Neural cell (in vitro differentiated cells): ENCODE measurements at regions not wholly inside any gene's neighbourhood (a gene's known extent, or its start where the extent isn't known, plus 50 kb on each side); places are given as distances from the start of the nearest gene placed in this dataset.
A peak's percentile ranks its signal among the peaks of the same experiment; 100 is the strongest.

Experiments
- H2AFZ ChIP-seq: fragments of 200-600, 300-800 bp; sonication (generic), shearing (Covaris generic); 2 replicates; pipeline ENCODE4 v1.6.0; 2014; ENCODE audit warnings: low read depth, mild to moderate bottlenecking, antibody characterized with exemption, low read length, moderate library complexity
- H3F3A ChIP-seq: fragments of 200-600 bp; shearing (Covaris generic); 2 replicates; pipeline ENCODE4 v1.6.1; 2016; ENCODE audit warnings: mild to moderate bottlenecking, moderate library complexity, mixed read lengths, antibody characterized with exemption, low read length; ENCODE audit not compliant: insufficient read depth, poor library complexity, severe bottlenecking
- H3K27ac ChIP-seq: fragments of 200-600, 300-800 bp; sonication (generic), shearing (Covaris generic); 2 replicates; pipeline ENCODE4 v1.5.1; 2014; ENCODE audit warnings: mild to moderate bottlenecking, low read length, moderate library complexity
- H3K27me3 ChIP-seq: fragments of 300-800, 200-600 bp; sonication (generic), shearing (Covaris generic); 2 replicates; pipeline ENCODE4 v1.6.0; 2014; ENCODE audit warnings: mild to moderate bottlenecking, low read depth, low read length, moderate library complexity; ENCODE audit not compliant: insufficient read depth
- H3K36me3 ChIP-seq: fragments of 300-800, 200-600 bp; sonication (generic), shearing (Covaris generic); 2 replicates; pipeline ENCODE4 v1.5.1; 2014; ENCODE audit warnings: mild to moderate bottlenecking, antibody characterized with exemption, low read length, moderate library complexity; ENCODE audit not compliant: insufficient read depth
- H3K4me2 ChIP-seq: fragments of 300-800, 200-600 bp; sonication (generic), shearing (Covaris generic); 2 replicates; pipeline ENCODE4 v1.6.0; 2014; ENCODE audit warnings: mild to moderate bottlenecking, low read length
- H3K4me3 ChIP-seq: fragments of 300-800, 200-600 bp; sonication (generic), shearing (Covaris generic); 2 replicates; pipeline ENCODE4 v1.5.1; 2014; ENCODE audit warnings: mild to moderate bottlenecking, low read length, moderate library complexity
- H3K79me2 ChIP-seq: fragments of 200-600 bp; shearing (Covaris generic); replicated peaks from 2 replicates; pipeline ENCODE4 v1.6.0; 2014; ENCODE audit warnings: mild to moderate bottlenecking, low read length, moderate library complexity; ENCODE audit not compliant: insufficient read depth
- H3K9ac ChIP-seq: fragments of 300-800, 200-600 bp; sonication (generic), shearing (Covaris generic); 2 replicates; pipeline ENCODE4 v1.6.1; 2016; ENCODE audit warnings: mild to moderate bottlenecking, low read length, mixed read lengths
- H3K9me2 ChIP-seq: fragments of 200-600 bp; shearing (Covaris generic); 2 replicates; pipeline ENCODE4 v1.6.1; 2016; ENCODE audit warnings: mild to moderate bottlenecking, low read length, mixed read lengths; ENCODE audit not compliant: insufficient read depth
- H3K9me3 ChIP-seq: fragments of 200-600, 300-800 bp; sonication (generic), shearing (Covaris generic); 2 replicates; pipeline ENCODE4 v1.6.1; 2016; ENCODE audit warnings: mild to moderate bottlenecking, mixed run types, low read length, moderate library complexity, mixed read lengths
- H4K20me1 ChIP-seq: fragments of 200-600 bp; shearing (Covaris generic); 2 replicates; pipeline ENCODE4 v1.6.1; 2016; ENCODE audit warnings: mild to moderate bottlenecking, mixed run types; ENCODE audit not compliant: insufficient read depth
- CTCF ChIP-seq: fragments of 450-650 bp; IDR thresholded peaks from 2 replicates; pipeline ENCODE4 v1.5.1; 2014; ENCODE audit warnings: antibody characterized with exemption, mild to moderate bottlenecking, moderate library complexity; ENCODE audit not compliant: poor library complexity, severe bottlenecking
- EP300 ChIP-seq: fragments of 450-650 bp; conservative IDR thresholded peaks from 2 replicates; pipeline ENCODE4 v1.6.1; 2014; ENCODE audit warnings: antibody characterized with exemption, mild to moderate bottlenecking, moderate library complexity; ENCODE audit not compliant: poor library complexity, severe bottlenecking
- EZH2 ChIP-seq: fragments of 200-600, 300-800 bp; shearing (Covaris generic), sonication (generic); IDR thresholded peaks from 2 replicates; pipeline ENCODE4 v1.6.1; 2014; ENCODE audit warnings: antibody characterized with exemption, low read length, borderline replicate concordance, mild to moderate bottlenecking; ENCODE audit not compliant: insufficient read depth, poor library complexity, severe bottlenecking
- MXI1 ChIP-seq: fragments of 450-650 bp; conservative IDR thresholded peaks from 2 replicates; pipeline ENCODE4 v1.6.1; 2014; ENCODE audit warnings: antibody characterized with exemption, mild to moderate bottlenecking; ENCODE audit not compliant: poor library complexity, severe bottlenecking
- POLR2AphosphoS5 ChIP-seq: IDR thresholded peaks from 2 replicates; pipeline ENCODE4 v1.6.1; 2012
- RAD21 ChIP-seq: fragments of 450-650 bp; conservative IDR thresholded peaks from 2 replicates; pipeline ENCODE4 v1.6.1; 2014; ENCODE audit warnings: antibody characterized with exemption, mild to moderate bottlenecking, moderate library complexity
- SMC3 ChIP-seq: fragments of 450-650 bp; conservative IDR thresholded peaks from 2 replicates; pipeline ENCODE4 v1.6.1; 2014; ENCODE audit warnings: antibody characterized with exemption, mild to moderate bottlenecking, moderate library complexity; ENCODE audit not compliant: poor library complexity
- TAF1 ChIP-seq: IDR thresholded peaks from 2 replicates; pipeline ENCODE4 v1.6.1; 2012; ENCODE audit warnings: low read depth
- TF ChIP-seq, protein P1 (sequence below): IDR thresholded peaks from 2 replicates; pipeline ENCODE4 v1.6.1; 2012; ENCODE audit warnings: borderline replicate concordance

GRCh38 chr9:84397151-84397728, 56.7 kb upstream of the SLC28A3 start:
- H3K27ac ChIP-seq: no peak overlapping the region
- H3K27me3 ChIP-seq: no peaks in the 10 kb centered on the region
- no peaks in the 10 kb centered on the region for H3F3A ChIP-seq
- no peaks in the 10 kb centered on the region for H3K9me3 ChIP-seq
- no peak overlapping the region for H3K4me2 ChIP-seq
- H2AFZ ChIP-seq: no peak overlapping the region
- no peaks in the 10 kb centered on the region for H3K79me2 ChIP-seq
- H3K36me3 ChIP-seq: no peaks in the 10 kb centered on the region
- H3K4me3 ChIP-seq: no peak overlapping the region
- no peak overlapping the region for H3K9ac ChIP-seq
- no peaks in the 10 kb centered on the region for H3K9me2 ChIP-seq
- no peaks in the 10 kb centered on the region for H4K20me1 ChIP-seq
- TF ChIP-seq, protein P1, sequence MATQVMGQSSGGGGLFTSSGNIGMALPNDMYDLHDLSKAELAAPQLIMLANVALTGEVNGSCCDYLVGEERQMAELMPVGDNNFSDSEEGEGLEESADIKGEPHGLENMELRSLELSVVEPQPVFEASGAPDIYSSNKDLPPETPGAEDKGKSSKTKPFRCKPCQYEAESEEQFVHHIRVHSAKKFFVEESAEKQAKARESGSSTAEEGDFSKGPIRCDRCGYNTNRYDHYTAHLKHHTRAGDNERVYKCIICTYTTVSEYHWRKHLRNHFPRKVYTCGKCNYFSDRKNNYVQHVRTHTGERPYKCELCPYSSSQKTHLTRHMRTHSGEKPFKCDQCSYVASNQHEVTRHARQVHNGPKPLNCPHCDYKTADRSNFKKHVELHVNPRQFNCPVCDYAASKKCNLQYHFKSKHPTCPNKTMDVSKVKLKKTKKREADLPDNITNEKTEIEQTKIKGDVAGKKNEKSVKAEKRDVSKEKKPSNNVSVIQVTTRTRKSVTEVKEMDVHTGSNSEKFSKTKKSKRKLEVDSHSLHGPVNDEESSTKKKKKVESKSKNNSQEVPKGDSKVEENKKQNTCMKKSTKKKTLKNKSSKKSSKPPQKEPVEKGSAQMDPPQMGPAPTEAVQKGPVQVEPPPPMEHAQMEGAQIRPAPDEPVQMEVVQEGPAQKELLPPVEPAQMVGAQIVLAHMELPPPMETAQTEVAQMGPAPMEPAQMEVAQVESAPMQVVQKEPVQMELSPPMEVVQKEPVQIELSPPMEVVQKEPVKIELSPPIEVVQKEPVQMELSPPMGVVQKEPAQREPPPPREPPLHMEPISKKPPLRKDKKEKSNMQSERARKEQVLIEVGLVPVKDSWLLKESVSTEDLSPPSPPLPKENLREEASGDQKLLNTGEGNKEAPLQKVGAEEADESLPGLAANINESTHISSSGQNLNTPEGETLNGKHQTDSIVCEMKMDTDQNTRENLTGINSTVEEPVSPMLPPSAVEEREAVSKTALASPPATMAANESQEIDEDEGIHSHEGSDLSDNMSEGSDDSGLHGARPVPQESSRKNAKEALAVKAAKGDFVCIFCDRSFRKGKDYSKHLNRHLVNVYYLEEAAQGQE: no peak
- TF ChIP-seq MXI1: no peak
- TF ChIP-seq EP300: no peak
- TF ChIP-seq EZH2: no peak
- no peak for TF ChIP-seq POLR2AphosphoS5
- peak; percentile 98 for TF ChIP-seq RAD21
- peak; percentile 94 for TF ChIP-seq CTCF
- TF ChIP-seq SMC3: peak; percentile 98
- TF ChIP-seq TAF1: no peak

- Histone ChIP-seq H3K27ac (no peak overlapping the region), H3K4me3 (no peak overlapping the region), H3K27me3 (no peaks in the 10 kb centered on the region), H3K36me3 (no peaks in the 10 kb centered on the region), H3K79me2 (no peaks in the 10 kb centered on the region), H2AFZ (no peak overlapping the region), H3K9me3 (no peaks in the 10 kb centered on the region), H3K9ac (no peak overlapping the region), H4K20me1 (no peaks in the 10 kb centered on the region), H3K9me2 (no peaks in the 10 kb centered on the region), H3F3A (no peaks in the 10 kb centered on the region), H3K4me2 (no peak overlapping the region)
- TF ChIP-seq RAD21 (no peak), CTCF (no peak), SMC3 (no peak), MXI1 (no peak), TAF1 (no peak), EZH2 (no peak), EP300 (no peak), POLR2AphosphoS5 (no peak)
- TF ChIP-seq, protein P1: no peak
Measured at GRCh38 chr9:84397822-84398221, 57.3 kb upstream of the SLC28A3 start.
